Breast epithelium (tissue), 4 donors: ENCODE measurements at regions not wholly inside any gene's neighbourhood (a gene's known extent, or its start where the extent isn't known, plus 50 kb on each side); places are given as distances from the start of the nearest gene placed in this dataset.
"Not testable (repeated sequence)": the region's sequence is repeated elsewhere in the genome, so short reads cannot be mapped to it uniquely, and the experiment has no call there.

ENCODE experiments used
- DNase-seq, 2 donors: peaks; one replicate each; pipeline ENCODE4 v3.0.0-alpha.2; 2019; ENCODE audit warnings: low spot score in 2 of 2
- H3K27ac ChIP-seq, 2 donors: fragments of 200-600 bp; sonication (generic) in 1 of 2; one replicate each; pipeline ENCODE4 v1.5.1; 2016 to 2019; ENCODE audit warnings: mild to moderate bottlenecking in 1 of 2
- H3K27me3 ChIP-seq, 2 donors: fragments of 200-600 bp; sonication (generic) in 1 of 2; one replicate each; pipeline versions ENCODE4 v1.5.1 to v1.6.0; 2017 to 2019; ENCODE audit warnings: control low read depth in 1 of 2, mild to moderate bottlenecking in 1 of 2
- H3K36me3 ChIP-seq: fragments of 200-600 bp; one replicate; pipeline ENCODE4 v1.5.1; 2019
- H3K4me1 ChIP-seq, 2 donors: fragments of 200-600 bp; sonication (generic); one replicate each; pipeline ENCODE4 v1.5.1; 2016 to 2019; ENCODE audit warnings: control low read depth in 1 of 2
- H3K4me3 ChIP-seq, 3 donors: fragments of 200-600 bp; sonication (generic); 1 replicate in 2 of 3; 2 replicates in 1 of 3; pipeline ENCODE4 v1.5.1; 2016 to 2019; ENCODE audit warnings: mild to moderate bottlenecking in 3 of 3, moderate library complexity in 2 of 3
- H3K9me3 ChIP-seq, 2 donors: fragments of 200-600 bp; sonication (generic) in 1 of 2; one replicate each; pipeline ENCODE4 v1.5.1; 2016 to 2019; ENCODE audit warnings: control low read depth in 1 of 2
- POLR2A ChIP-seq: fragments of 450-650 bp; IDR thresholded peaks from one replicate; pipeline ENCODE4 v1.6.1; 2016; ENCODE audit warnings: antibody characterized with exemption, mild to moderate bottlenecking, moderate library complexity
- POLR2AphosphoS5 ChIP-seq, 3 donors: sonication (generic); formaldehyde crosslinking; IDR thresholded peaks; one replicate each; pipeline ENCODE4 v1.6.1; 2017; ENCODE audit warnings: antibody characterized with exemption in 3 of 3
- intact Hi-C: fragments of 100-400 bp; cut with DNase I; formaldehyde crosslinking; loops from one replicate; pipeline ENCODE4 v1.15.1; 2023; ENCODE audit warnings: low total_unique reads
- TF ChIP-seq, protein P1 (sequence below), 3 donors: fragments of 450-650 bp; IDR thresholded peaks; one replicate each; pipeline ENCODE4 v1.5.1; 2016 to 2017; ENCODE audit warnings: antibody characterized with exemption in 3 of 3, mild to moderate bottlenecking in 3 of 3, moderate library complexity in 3 of 3

DNA sequence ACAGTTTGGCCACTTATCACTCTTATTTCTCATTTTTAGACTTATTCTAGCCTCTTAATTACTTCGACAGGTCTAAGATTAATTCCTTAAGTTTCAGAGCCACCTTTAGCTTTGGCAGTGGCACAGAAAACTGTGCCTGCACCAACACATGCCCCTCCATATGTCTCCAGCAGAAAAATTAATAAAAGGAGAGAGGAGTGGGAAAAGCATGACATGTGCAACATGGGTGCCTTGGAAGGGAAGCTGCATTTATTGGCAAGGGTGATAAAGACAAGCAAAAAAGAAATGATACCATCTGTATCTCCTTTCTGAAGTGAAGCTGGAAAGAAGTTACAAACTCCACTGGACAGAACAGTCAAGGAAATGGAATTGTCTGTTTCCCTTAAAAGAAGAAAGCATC is 121.7 kb upstream of the CFAP20DC start:
- Histone ChIP-seq H3K27ac (no peak overlapping the region), H3K4me3 (no peak overlapping the region), H3K36me3 (no peaks in the 10 kb centered on the region), H3K4me1 (no peaks in the 10 kb centered on the region), H3K9me3 (peaks cover 0 to 18% of the 10 kb centered on the region in 2 donors), H3K27me3 (no peaks in the 10 kb centered on the region)
- intact Hi-C loops = no loop called here
- TF ChIP-seq POLR2AphosphoS5 (IDR thresholded peaks at IDR 0.05) (no peak), POLR2A (no peak)
- TF ChIP-seq, protein P1, sequence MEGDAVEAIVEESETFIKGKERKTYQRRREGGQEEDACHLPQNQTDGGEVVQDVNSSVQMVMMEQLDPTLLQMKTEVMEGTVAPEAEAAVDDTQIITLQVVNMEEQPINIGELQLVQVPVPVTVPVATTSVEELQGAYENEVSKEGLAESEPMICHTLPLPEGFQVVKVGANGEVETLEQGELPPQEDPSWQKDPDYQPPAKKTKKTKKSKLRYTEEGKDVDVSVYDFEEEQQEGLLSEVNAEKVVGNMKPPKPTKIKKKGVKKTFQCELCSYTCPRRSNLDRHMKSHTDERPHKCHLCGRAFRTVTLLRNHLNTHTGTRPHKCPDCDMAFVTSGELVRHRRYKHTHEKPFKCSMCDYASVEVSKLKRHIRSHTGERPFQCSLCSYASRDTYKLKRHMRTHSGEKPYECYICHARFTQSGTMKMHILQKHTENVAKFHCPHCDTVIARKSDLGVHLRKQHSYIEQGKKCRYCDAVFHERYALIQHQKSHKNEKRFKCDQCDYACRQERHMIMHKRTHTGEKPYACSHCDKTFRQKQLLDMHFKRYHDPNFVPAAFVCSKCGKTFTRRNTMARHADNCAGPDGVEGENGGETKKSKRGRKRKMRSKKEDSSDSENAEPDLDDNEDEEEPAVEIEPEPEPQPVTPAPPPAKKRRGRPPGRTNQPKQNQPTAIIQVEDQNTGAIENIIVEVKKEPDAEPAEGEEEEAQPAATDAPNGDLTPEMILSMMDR (IDR thresholded peaks at IDR 0.05) = no peak
- no peak for DNase-seq

DNA sequence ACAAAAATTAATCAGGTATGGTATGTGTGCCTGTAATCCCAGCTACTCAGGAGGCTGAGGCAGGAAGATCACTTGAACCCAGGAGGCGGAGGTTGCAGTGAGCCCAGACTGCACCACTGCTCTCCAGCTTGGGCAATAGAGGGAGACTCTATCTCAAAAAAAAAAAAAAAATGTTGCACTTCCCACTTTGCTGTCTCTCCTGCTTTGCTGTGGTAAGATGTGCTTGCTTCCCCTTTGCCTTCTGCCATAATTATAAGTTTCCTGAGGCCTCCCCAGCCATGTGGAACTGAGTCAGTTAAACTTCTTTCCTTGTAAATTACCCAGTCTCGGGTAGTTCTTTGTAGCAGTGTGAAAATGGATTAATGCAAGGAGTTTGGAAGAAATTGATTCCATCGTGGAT is 120.3 kb upstream of the CFAP20DC start:
- H3K27ac ChIP-seq, DNase-seq, intact Hi-C loops, H3K9me3 ChIP-seq, H3K4me3 ChIP-seq, H3K27me3 ChIP-seq, H3K4me1 ChIP-seq, H3K36me3 ChIP-seq: not testable (repeated sequence)

DNA sequence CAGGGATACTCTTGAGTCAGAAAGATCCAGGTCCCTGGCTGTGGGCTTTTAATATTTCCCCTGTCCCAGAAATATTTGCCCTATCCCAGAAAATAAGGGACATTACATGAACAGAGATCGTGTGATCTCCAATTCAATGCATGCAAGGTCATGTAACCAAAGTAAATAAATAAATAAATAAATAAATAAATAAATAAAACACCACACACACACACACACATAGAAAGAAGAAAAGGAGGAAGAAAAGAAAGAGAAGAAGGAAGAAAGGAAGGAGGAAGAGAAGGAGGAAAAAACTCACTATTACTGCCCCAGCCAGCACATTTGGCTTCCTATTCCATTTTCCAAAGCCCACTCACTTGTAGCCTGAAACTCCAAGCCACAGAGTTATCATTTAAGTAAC is 117.9 kb upstream of the CFAP20DC start:
- Histone ChIP-seq H3K27me3 (no peaks in the 10 kb centered on the region), H3K9me3 (peaks cover 0 to 9% of the 10 kb centered on the region in 2 donors), H3K27ac (no peak overlapping the region), H3K4me1 (no peaks in the 10 kb centered on the region), H3K4me3 (no peak overlapping the region), H3K36me3 (no peaks in the 10 kb centered on the region)
- TF ChIP-seq POLR2AphosphoS5 (IDR thresholded peaks at IDR 0.05) (no peak), POLR2A (no peak)
- TF ChIP-seq, protein P1 (IDR thresholded peaks at IDR 0.05) = no peak
- intact Hi-C loops = no loop called here
- no peak for DNase-seq

- intact Hi-C loops = no loop called here
- no peaks in the 10 kb centered on the region for H3K36me3 ChIP-seq
- H3K9me3 ChIP-seq = peaks cover 0 to 1% of the 10 kb centered on the region in 2 donors
- H3K4me1 ChIP-seq = no peaks in the 10 kb centered on the region
- H3K27me3 ChIP-seq = no peaks in the 10 kb centered on the region
- TF ChIP-seq POLR2AphosphoS5 (IDR thresholded peaks at IDR 0.05) (no peak), POLR2A (no peak)
- TF ChIP-seq, protein P1 (IDR thresholded peaks at IDR 0.05) = no peak
- H3K4me3 ChIP-seq = no peak overlapping the region
- no peak for DNase-seq
- H3K27ac ChIP-seq = no peak overlapping the region
These were observed 114.1 kb upstream of the CFAP20DC start for GRCh38 chr3:59163953-59164352.

- Histone ChIP-seq H3K4me1 (no peaks in the 10 kb centered on the region), H3K36me3 (no peaks in the 10 kb centered on the region), H3K27me3 (no peaks in the 10 kb centered on the region), H3K4me3 (no peak overlapping the region), H3K27ac (no peak overlapping the region), H3K9me3 (no peaks in the 10 kb centered on the region)
- DNase-seq = no peak
- intact Hi-C loops = no loop called here
- TF ChIP-seq, protein P1 (IDR thresholded peaks at IDR 0.05) = no peak
- TF ChIP-seq POLR2AphosphoS5 (IDR thresholded peaks at IDR 0.05) = no peak
- no peak for TF ChIP-seq POLR2A
These were observed 111.2 kb upstream of the CFAP20DC start for GRCh38 chr3:59161048-59161447.

DNA sequence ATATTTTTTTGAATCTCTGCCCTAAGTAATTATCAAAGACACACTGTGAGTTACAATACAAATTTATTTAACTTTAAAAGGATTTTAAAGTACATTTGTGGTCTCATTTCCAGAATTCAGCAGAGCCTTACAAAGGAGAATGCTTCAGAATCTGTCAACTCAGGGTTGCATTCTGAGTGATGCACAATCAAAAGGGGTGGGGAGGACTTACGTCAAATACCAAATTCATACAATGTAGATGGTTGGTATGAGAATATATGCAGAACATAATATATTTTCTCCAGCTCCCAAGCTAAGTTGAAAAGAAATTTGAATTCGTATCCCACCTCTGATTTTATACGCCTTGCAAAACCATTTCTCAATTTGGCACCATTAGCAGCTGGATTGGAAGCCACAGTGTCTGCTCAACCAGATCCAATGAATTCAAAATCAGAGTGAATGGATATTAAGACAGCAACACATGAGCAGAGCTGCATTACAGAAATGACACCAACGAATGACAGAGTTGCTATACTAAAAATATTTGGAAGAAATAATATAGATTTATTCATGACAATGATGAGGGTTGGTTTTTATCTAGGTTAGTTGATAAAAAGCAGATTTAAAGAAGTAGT is 110.4 kb upstream of the CFAP20DC start:
- Histone ChIP-seq H3K27me3 (no peaks in the 10 kb centered on the region), H3K4me3 (no peak overlapping the region), H3K9me3 (no peaks in the 10 kb centered on the region), H3K27ac (no peak overlapping the region), H3K4me1 (no peaks in the 10 kb centered on the region), H3K36me3 (no peaks in the 10 kb centered on the region)
- TF ChIP-seq POLR2A (no peak), POLR2AphosphoS5 (IDR thresholded peaks at IDR 0.05) (no peak)
- TF ChIP-seq, protein P1 (IDR thresholded peaks at IDR 0.05) = no peak
- intact Hi-C loops = no loop called here
- no peak for DNase-seq
